Activated CD4-positive, alpha-beta memory T cell treated with anti-CD3 and anti-CD28 coated beads for 36 hours (primary cell): ENCODE measurements at regions not wholly inside any gene's neighbourhood (a gene's known extent, or its start where the extent isn't known, plus 50 kb on each side); places are given as distances from the start of the nearest gene placed in this dataset.

Source experiments
- CTCF ChIA-PET: fragments of 350-600 bp; sonication (Branson Sonifier 250); formaldehyde crosslinking; loops from one replicate; lab custom pipeline; 2021; ENCODE audit warnings: antibody characterized with exemption, inconsistent platforms; lab: Charles Lee
- POLR2A ChIA-PET: fragments of 350-600 bp; sonication (Branson Sonifier 250); formaldehyde crosslinking; loops from one replicate; lab custom pipeline; 2021; ENCODE audit warnings: antibody characterized with exemption; lab: Charles Lee
- DNase-seq: peaks from one replicate; pipeline ENCODE4 v3.0.0-alpha.2; 2020
- H3K27ac Mint-ChIP-seq: one replicate; pipeline ENCODE4 v1.8.0; 2021; ENCODE audit warnings: mixed read lengths
- H3K27me3 Mint-ChIP-seq: one replicate; pipeline ENCODE4 v1.8.0; 2021; ENCODE audit warnings: mixed read lengths
- H3K36me3 Mint-ChIP-seq: one replicate; pipeline ENCODE4 v1.8.0; 2021; ENCODE audit warnings: mixed read lengths
- H3K4me1 Mint-ChIP-seq: one replicate; pipeline ENCODE4 v1.8.0; 2021; ENCODE audit warnings: low read depth, mixed read lengths
- H3K4me3 Mint-ChIP-seq: one replicate; pipeline ENCODE4 v1.8.0; 2021; ENCODE audit warnings: mild to moderate bottlenecking, mixed read lengths
- H3K9me3 Mint-ChIP-seq: one replicate; pipeline ENCODE4 v1.8.0; 2021; ENCODE audit warnings: mixed read lengths
- intact Hi-C: fragments of 100-400 bp; cut with micrococcal nuclease; formaldehyde crosslinking; loops from one replicate; pipeline ENCODE4 v1.15.1; 2023

- DNase-seq = no peak
- H3K4me3 Mint-ChIP-seq = no peak overlapping the region
Observed at GRCh38 chr2:15771124-15771523, 169.2 kb upstream of the MYCN start.

GRCh38 chr2:15772086-15772595 is 168.2 kb upstream of the MYCN start:
- no peaks in the 10 kb centered on the region for H3K9me3 Mint-ChIP-seq
- no peak overlapping the region for H3K4me3 Mint-ChIP-seq
- ChIA-PET POLR2A (no interaction called here), CTCF (no interaction called here)
- H3K4me1 Mint-ChIP-seq = no peaks in the 10 kb centered on the region
- intact Hi-C loops = no loop called here
- no peak for DNase-seq
- H3K36me3 Mint-ChIP-seq = no peaks in the 10 kb centered on the region
- no peak overlapping the region for H3K27ac Mint-ChIP-seq
- H3K27me3 Mint-ChIP-seq = no peaks in the 10 kb centered on the region

More at GRCh38 chr2:15771124-15771523, 169.2 kb upstream of the MYCN start:
- CTCF ChIA-PET = no interaction called here
- intact Hi-C loops = no loop called here
- Mint-ChIP-seq H3K9me3 (no peaks in the 10 kb centered on the region), H3K36me3 (no peaks in the 10 kb centered on the region), H3K27ac (no peak overlapping the region), H3K4me1 (no peaks in the 10 kb centered on the region), H3K27me3 (peaks cover 1% of the 10 kb centered on the region)
- POLR2A ChIA-PET = no interaction called here

- POLR2A ChIA-PET = no interaction called here
- intact Hi-C loops = no loop called here
- no peaks in the 10 kb centered on the region for H3K27me3 Mint-ChIP-seq
Observed at GRCh38 chr2:15772681-15773080, 167.7 kb upstream of the MYCN start.

GRCh38 chr2:15773204-15773603 is 167.1 kb upstream of the MYCN start:
- ChIA-PET POLR2A (no interaction called here), CTCF (no interaction called here)
- Mint-ChIP-seq H3K36me3 (no peaks in the 10 kb centered on the region), H3K9me3 (no peaks in the 10 kb centered on the region), H3K27ac (no peak overlapping the region), H3K4me3 (no peak overlapping the region), H3K4me1 (no peaks in the 10 kb centered on the region), H3K27me3 (no peaks in the 10 kb centered on the region)
- intact Hi-C loops = no loop called here
- no peak for DNase-seq

More at GRCh38 chr2:15772681-15773080, 167.7 kb upstream of the MYCN start:
- Mint-ChIP-seq H3K36me3 (no peaks in the 10 kb centered on the region), H3K4me3 (no peak overlapping the region), H3K9me3 (no peaks in the 10 kb centered on the region), H3K27ac (no peak overlapping the region), H3K4me1 (no peaks in the 10 kb centered on the region)
- CTCF ChIA-PET = no interaction called here
- no peak for DNase-seq

- no peak overlapping the region for H3K27ac Mint-ChIP-seq
- H3K9me3 Mint-ChIP-seq = no peaks in the 10 kb centered on the region
- no peaks in the 10 kb centered on the region for H3K27me3 Mint-ChIP-seq
- intact Hi-C loops = no loop called here
- ChIA-PET CTCF (no interaction called here), POLR2A (no interaction called here)
- no peaks in the 10 kb centered on the region for H3K36me3 Mint-ChIP-seq
- H3K4me3 Mint-ChIP-seq = no peak overlapping the region
- no peak for DNase-seq
- no peaks in the 10 kb centered on the region for H3K4me1 Mint-ChIP-seq
Observed at GRCh38 chr2:15773846-15774245, 166.5 kb upstream of the MYCN start.

GRCh38 chr2:15775753-15776628 is 164.4 kb upstream of the MYCN start:
- no peaks in the 10 kb centered on the region for H3K36me3 Mint-ChIP-seq
- H3K9me3 Mint-ChIP-seq = no peaks in the 10 kb centered on the region
- intact Hi-C loops = no loop called here
- H3K27ac Mint-ChIP-seq = no peak overlapping the region
- ChIA-PET CTCF (no interaction called here), POLR2A (no interaction called here)
- no peak overlapping the region for H3K4me3 Mint-ChIP-seq
- no peaks in the 10 kb centered on the region for H3K4me1 Mint-ChIP-seq
- DNase-seq = no peak
- H3K27me3 Mint-ChIP-seq = no peaks in the 10 kb centered on the region

- DNase-seq = no peak
- no peak overlapping the region for H3K27ac Mint-ChIP-seq
- no peaks in the 10 kb centered on the region for H3K4me1 Mint-ChIP-seq
- no peaks in the 10 kb centered on the region for H3K9me3 Mint-ChIP-seq
- no peak overlapping the region for H3K4me3 Mint-ChIP-seq
- no peaks in the 10 kb centered on the region for H3K27me3 Mint-ChIP-seq
- intact Hi-C loops = no loop called here
- POLR2A ChIA-PET = no interaction called here
- CTCF ChIA-PET = no interaction called here
- H3K36me3 Mint-ChIP-seq = no peaks in the 10 kb centered on the region
Observed at GRCh38 chr2:15776629-15776919, 163.8 kb upstream of the MYCN start.

GRCh38 chr2:15776992-15777702 is 163.2 kb upstream of the MYCN start:
- ChIA-PET CTCF (no interaction called here), POLR2A (no interaction called here)
- Mint-ChIP-seq H3K27me3 (no peaks in the 10 kb centered on the region), H3K9me3 (no peaks in the 10 kb centered on the region), H3K36me3 (no peaks in the 10 kb centered on the region), H3K27ac (no peak overlapping the region), H3K4me3 (no peak overlapping the region), H3K4me1 (no peaks in the 10 kb centered on the region)
- intact Hi-C loops = no loop called here
- no peak for DNase-seq

GRCh38 chr2:15777795-15778371 is 162.5 kb upstream of the MYCN start:
- Mint-ChIP-seq H3K4me3 (no peak overlapping the region), H3K27me3 (no peaks in the 10 kb centered on the region), H3K27ac (no peak overlapping the region), H3K4me1 (no peaks in the 10 kb centered on the region), H3K36me3 (no peaks in the 10 kb centered on the region), H3K9me3 (no peaks in the 10 kb centered on the region)
- intact Hi-C loops = no loop called here
- POLR2A ChIA-PET = no interaction called here
- CTCF ChIA-PET = no interaction called here
- DNase-seq = no peak

- intact Hi-C loops = no loop called here
- no peaks in the 10 kb centered on the region for H3K4me1 Mint-ChIP-seq
- no peak for DNase-seq
- H3K36me3 Mint-ChIP-seq = no peaks in the 10 kb centered on the region
- ChIA-PET POLR2A (no interaction called here), CTCF (no interaction called here)
- no peaks in the 10 kb centered on the region for H3K27me3 Mint-ChIP-seq
- H3K9me3 Mint-ChIP-seq = no peaks in the 10 kb centered on the region
- H3K27ac Mint-ChIP-seq = no peak overlapping the region
- no peak overlapping the region for H3K4me3 Mint-ChIP-seq
Observed at GRCh38 chr2:15778529-15779219, 161.7 kb upstream of the MYCN start.

- DNase-seq = no peak
- CTCF ChIA-PET = no interaction called here
- Mint-ChIP-seq H3K27me3 (no peaks in the 10 kb centered on the region), H3K9me3 (no peaks in the 10 kb centered on the region), H3K27ac (no peak overlapping the region), H3K36me3 (no peaks in the 10 kb centered on the region), H3K4me1 (no peaks in the 10 kb centered on the region), H3K4me3 (no peak overlapping the region)
- intact Hi-C loops = no loop called here
- POLR2A ChIA-PET = no interaction called here
Observed at GRCh38 chr2:15779381-15780041, 160.8 kb upstream of the MYCN start.

GRCh38 chr2:15780234-15780633 is 160.1 kb upstream of the MYCN start:
- H3K36me3 Mint-ChIP-seq = no peaks in the 10 kb centered on the region
- DNase-seq = no peak
- H3K27ac Mint-ChIP-seq = no peak overlapping the region
- no peaks in the 10 kb centered on the region for H3K9me3 Mint-ChIP-seq
- H3K4me3 Mint-ChIP-seq = no peak overlapping the region
- H3K4me1 Mint-ChIP-seq = no peaks in the 10 kb centered on the region
- intact Hi-C loops = no loop called here
- CTCF ChIA-PET = no interaction called here
- POLR2A ChIA-PET = no interaction called here
- H3K27me3 Mint-ChIP-seq = no peaks in the 10 kb centered on the region
